Neural cell (in vitro differentiated cells): ENCODE measurements at regions not wholly inside any gene's neighbourhood (a gene's known extent, or its start where the extent isn't known, plus 50 kb on each side); places are given as distances from the start of the nearest gene placed in this dataset.

Experiments
- CTCF ChIP-seq: fragments of 450-650 bp; IDR thresholded peaks from 2 replicates; pipeline ENCODE4 v1.5.1; 2014; ENCODE audit warnings: antibody characterized with exemption, mild to moderate bottlenecking, moderate library complexity; ENCODE audit not compliant: poor library complexity, severe bottlenecking
- EP300 ChIP-seq: fragments of 450-650 bp; conservative IDR thresholded peaks from 2 replicates; pipeline ENCODE4 v1.6.1; 2014; ENCODE audit warnings: antibody characterized with exemption, mild to moderate bottlenecking, moderate library complexity; ENCODE audit not compliant: poor library complexity, severe bottlenecking
- EZH2 ChIP-seq: fragments of 200-600, 300-800 bp; shearing (Covaris generic), sonication (generic); IDR thresholded peaks from 2 replicates; pipeline ENCODE4 v1.6.1; 2014; ENCODE audit warnings: antibody characterized with exemption, low read length, borderline replicate concordance, mild to moderate bottlenecking; ENCODE audit not compliant: insufficient read depth, poor library complexity, severe bottlenecking
- MXI1 ChIP-seq: fragments of 450-650 bp; conservative IDR thresholded peaks from 2 replicates; pipeline ENCODE4 v1.6.1; 2014; ENCODE audit warnings: antibody characterized with exemption, mild to moderate bottlenecking; ENCODE audit not compliant: poor library complexity, severe bottlenecking
- POLR2AphosphoS5 ChIP-seq: IDR thresholded peaks from 2 replicates; pipeline ENCODE4 v1.6.1; 2012
- REST ChIP-seq: IDR thresholded peaks from 2 replicates; pipeline ENCODE4 v1.6.1; 2012; ENCODE audit warnings: borderline replicate concordance
- TAF1 ChIP-seq: IDR thresholded peaks from 2 replicates; pipeline ENCODE4 v1.6.1; 2012; ENCODE audit warnings: low read depth

GRCh38 chr3:165522386-165522785 is 314.8 kb downstream of the BCHE start:
- TF ChIP-seq REST (no peak), CTCF (no peak), EZH2 (no peak), MXI1 (no peak), EP300 (no peak), TAF1 (no peak), POLR2AphosphoS5 (peak; percentile 23)
